HG03469 (cell line): ENCODE measurements at regions not wholly inside any gene's neighbourhood (a gene's known extent, or its start where the extent isn't known, plus 50 kb on each side); places are given as distances from the start of the nearest gene placed in this dataset.

ENCODE experiments used
- ATAC-seq: cut with Tn5 transposase; IDR thresholded peaks from one replicate; pipeline ENCODE4 v1.9.1; 2021; ENCODE audit warnings: mild to moderate bottlenecking, moderate library complexity, moderate number of reproducible peaks; ENCODE audit not compliant: unreplicated experiment

GRCh38 chr2:16051841-16052564, 111.7 kb downstream of the MYCN start:
- ATAC-seq, result no peak

- ATAC-seq, result no peak
Measured at GRCh38 chr2:16050908-16051489, 110.6 kb downstream of the MYCN start.

DNA sequence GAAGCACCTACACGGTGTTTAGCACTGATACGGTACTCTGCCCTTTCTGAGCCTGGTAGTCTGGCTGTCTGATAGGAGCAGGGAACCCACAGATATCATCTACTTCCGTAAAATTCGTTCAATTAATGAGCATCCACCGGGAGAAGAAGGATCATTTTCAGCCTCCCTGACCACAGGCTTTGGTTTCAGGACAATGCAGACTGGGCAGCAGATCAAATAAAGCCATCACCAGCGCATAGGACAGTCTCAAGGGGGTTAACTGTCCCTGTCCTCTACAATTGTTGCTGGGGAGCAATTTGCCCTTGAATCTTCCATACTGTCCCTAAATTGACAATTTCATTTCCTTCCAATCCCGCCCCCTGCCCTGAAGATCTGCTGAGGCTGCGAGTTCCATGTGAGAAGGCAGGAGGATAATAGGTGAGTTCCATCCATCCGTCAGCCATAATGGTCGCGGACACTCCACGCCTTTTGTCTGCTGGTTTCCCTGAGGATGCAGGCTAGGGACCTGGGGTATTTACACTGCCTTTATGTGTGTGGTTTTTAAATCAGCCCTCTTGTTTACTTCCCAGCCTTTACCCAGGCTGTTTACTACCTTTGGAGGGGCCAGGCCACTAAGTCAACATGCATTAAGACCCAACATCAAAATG, 110.0 kb downstream of the MYCN start:
- ATAC-seq, result no peak

DNA sequence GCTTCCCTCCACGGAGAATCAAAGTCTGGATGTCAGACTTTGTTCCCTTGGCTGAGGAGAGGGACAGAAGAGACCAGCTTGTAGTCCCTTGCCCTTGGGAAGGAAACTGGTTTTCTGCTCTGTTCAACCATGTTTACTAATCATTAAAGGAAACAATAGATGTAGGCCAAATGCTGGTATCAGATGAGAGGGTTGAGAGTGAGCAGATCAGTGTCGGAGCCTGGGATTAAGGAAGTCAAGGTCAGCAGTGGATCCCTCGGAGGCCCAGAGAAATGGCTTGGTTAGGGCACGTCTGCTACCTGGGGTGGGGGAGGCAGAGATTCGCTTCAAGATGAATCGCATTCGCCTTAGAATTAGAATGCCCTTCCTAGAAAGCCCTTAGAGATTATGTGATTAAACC, 109.1 kb downstream of the MYCN start:
- ATAC-seq, result no peak

DNA sequence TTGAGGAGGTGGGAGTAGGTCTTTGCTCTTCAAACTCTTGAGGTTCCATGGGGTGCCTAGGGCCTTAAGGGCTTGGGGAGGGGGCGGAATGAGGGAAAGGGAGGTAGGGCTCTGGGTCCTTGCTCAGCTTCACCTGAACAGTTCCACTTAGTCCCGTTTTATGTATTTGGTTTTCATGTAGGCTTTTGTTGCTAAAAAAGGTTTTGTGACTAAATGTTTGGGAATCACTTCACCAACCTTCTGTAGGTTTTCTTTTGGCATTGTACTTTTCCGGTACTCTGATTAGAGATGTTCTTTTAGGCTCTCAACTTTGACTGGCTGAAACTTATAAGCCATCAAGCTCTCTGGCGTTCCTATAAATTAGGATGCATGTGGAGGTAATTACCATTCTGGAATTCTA, 108.1 kb downstream of the MYCN start:
- ATAC-seq, result no peak

DNA sequence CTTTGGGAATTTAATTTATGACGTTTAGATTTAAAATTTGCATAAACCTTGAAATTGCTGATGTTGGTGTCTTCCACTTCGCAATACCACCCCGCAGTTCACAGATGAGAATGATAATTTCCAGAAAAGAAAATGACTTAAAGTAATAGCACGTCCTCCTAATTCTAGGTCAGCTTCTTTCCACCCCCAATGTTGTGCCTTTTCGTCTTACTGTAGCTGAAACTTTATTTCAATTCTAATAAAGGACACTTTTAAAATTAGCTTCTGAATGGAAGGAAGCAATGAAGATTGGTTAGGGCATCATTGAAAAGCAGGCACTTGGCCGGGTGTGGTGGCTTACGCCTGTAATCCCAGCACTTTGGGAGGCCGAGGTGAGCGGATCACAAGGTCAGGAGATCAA, 107.4 kb downstream of the MYCN start:
- ATAC-seq, result no peak

DNA sequence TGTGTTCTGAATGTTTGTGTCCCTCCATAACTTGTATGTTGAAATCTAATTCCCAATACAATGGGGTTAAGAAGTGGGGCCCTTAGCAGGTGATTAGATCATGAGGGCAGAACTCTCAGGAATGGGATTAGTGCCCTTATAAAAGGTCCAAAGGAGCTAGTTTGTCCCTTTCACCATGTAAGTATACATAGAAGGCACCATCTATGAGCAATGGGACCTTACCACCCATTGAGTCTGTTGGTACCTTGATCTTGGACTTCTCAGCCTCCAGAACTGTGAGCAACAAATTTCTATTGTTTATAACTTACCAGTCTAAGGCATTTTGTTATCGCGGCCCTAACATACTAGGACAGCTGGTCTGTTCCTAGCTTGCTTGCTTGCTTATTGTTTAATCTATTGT, 106.3 kb downstream of the MYCN start:
- ATAC-seq, result no peak

DNA sequence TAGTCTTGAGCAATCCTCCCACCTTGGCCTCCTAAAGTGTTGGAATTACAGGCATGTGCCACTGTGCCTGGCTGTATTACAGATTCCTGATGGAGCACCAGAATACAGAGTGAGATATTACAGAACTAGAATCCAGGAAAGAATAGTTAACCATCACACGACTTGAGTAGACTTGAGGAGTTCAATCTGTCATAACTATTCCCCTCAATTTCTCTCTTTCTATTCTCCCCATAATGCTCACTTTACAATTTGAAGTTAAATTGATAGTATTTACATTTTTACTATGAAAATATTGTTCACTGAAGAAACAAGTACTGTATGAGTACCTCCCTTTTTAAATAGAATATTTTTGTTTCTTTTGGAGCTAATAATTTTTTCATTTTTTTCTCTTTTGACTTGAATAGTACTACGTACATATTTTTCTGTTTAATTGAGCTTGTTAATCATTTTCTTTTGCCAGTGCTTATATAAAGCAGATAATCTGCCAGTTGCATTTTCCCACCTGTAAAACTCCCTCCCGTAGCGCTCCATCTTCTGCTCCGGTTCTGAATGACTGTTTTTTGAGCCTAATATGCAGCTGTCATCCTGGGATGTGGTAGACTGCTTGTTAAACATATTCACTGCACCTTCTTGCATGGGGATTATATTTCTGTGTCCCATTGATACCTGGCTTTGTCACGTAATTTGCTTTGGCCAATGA, 105.5 kb downstream of the MYCN start:
- ATAC-seq, result no peak

GRCh38 chr2:16044946-16045456, 104.7 kb downstream of the MYCN start:
- no peak for ATAC-seq

GRCh38 chr2:16043627-16044026, 103.3 kb downstream of the MYCN start:
- no peak for ATAC-seq

DNA sequence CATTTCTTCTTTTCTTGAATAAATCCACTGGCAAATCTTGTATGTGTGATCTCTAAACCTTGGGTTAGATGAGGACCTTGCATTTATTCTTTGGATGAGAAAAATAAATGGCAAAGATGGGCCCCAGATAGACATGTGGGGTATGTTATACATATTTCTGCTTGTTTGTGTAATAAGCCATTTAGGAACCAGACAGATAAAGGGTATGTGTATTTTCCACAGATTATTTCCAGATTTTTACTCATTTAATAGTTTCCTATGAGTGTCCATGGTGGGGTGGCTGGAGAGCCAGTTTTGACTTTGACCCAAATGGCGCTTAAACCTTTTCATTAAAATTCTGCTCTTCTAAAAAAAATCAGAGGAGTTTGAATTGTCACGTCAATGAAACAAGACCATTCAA, 102.8 kb downstream of the MYCN start:
- no peak for ATAC-seq

DNA sequence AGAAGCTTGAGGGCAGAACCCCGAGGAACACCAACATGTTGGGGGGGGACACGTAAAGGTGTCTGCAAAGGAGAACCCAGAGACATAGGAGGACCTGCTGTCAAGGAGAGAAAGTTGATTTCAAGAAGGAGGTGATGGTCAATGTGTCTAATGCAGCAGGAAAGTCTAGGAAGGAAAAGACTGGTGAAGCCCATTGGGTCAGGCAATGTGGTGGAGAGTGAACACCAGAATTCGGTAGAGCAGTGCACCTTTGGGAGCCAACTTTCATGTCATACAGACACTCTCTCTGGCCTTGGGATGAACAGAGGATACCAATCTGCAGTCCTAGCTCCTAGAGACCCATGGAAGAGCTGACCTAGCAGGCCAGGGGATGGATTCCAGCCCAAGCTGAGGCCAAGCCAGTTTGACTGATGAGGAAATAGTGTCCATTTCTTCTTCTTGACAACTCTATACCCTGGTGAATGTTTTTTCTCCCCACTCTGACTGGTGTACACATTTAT, 101.9 kb downstream of the MYCN start:
- ATAC-seq, result no peak

DNA sequence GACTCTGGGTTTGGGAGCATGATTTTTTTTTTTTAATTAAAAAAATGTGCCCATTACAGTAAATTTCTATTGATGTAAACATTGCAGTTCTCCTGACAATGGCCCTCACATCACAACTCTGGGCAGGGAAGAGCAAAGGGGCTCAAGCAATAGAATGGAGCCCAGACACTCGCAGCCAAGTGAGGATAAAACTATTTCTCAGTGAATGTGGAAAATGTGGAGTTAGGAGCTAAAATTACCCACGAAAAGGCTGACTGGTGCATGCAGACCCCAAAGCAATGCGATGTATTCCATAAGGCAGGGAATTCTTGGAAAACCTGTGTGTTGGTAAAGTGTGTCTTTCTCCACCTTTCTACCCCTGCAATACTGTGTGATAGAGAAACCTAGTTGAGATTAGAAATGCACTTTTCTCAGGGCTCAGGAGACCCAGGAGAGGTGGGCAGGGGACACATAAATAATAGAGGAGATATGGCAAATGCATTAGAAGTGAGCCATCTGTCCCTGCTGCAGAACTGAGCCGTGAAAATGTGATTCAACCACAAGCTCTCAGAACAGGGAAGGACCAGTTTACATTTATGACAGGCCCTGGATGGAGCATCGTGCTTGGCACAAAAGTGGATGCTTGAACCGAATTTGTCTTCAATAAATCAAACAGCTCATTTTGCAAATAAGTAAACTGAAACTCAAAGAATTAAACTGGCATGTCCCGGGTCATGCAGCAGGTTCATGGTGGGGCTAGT, 100.1 kb downstream of the MYCN start:
- no peak for ATAC-seq

DNA sequence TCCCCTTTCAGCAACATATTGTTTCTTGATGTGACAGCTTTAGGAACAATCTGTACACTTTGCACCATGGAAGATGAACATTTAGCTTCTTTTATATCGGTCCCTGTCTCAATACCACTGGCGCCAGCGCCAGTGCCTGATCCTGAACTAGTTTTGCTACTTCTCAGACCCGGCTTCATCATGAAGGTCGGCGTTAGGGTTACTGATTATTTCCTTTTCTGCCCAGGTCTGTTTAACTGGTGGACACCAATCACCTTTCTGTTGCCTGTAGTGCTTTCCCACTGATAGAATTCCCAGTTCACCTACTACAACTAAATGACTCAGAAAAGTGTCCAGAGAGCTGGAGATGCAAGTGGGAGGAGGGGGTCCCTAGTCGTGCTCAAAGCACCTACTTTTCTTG, 99.5 kb downstream of the MYCN start:
- no peak for ATAC-seq

- no peak for ATAC-seq
Measured at GRCh38 chr2:16039055-16039454, 98.7 kb downstream of the MYCN start.

- no peak for ATAC-seq
Measured at GRCh38 chr2:16038621-16039020, 98.3 kb downstream of the MYCN start.

- ATAC-seq, result no peak
Measured at GRCh38 chr2:16037808-16038457, 97.6 kb downstream of the MYCN start.

GRCh38 chr2:16036951-16037350, 96.6 kb downstream of the MYCN start:
- ATAC-seq, result no peak

DNA sequence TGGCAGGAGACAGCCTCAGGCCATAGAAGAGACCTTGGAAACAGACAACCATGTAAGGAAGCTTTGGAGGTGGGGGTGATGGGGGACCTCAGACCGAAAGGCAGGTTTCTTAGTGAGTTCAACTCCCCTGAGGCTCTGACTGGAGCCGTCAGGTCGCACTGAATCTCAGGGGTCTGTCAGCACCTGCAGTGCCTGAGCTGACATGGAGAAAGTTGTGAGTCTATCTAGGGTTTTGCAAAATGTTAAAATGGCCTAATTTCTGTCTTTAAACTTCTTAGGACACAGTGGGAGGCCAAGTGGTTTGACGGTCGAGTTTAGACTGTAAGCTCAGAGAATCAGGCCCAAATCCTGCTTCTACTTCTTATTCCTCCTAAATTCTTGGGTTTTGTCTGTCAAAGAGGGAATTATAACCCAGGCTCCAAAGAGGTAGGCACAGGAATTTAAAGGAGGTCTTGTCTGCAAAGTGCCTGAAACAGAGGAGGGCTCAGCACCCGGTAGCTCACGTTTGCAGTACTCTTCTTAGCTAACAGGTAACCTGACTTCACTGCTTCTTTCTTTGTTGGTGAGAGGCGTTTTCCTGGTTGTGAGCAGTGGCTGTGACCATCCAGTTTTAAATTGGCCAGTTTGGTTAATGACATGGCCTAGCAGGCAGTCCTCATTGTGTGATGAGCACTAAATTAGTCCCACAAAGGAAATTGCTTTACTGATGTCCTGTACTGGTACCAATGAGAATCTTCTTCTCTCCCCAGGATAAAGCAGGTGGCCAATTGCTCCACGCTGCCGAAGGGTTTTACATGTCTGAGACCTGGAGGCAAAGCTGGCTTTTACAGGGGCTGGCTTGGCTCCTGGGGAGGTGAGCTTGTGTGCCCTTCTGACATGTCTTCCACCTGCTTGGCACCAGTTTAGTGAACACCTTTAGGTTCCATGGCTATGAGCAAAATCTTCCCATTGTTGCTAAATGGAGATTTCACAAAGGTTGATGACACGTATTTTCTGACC, 95.7 kb downstream of the MYCN start:
- ATAC-seq, result no peak
